B cell (primary cell): ENCODE measurements at regions not wholly inside any gene's neighbourhood (a gene's known extent, or its start where the extent isn't known, plus 50 kb on each side); places are given as distances from the start of the nearest gene placed in this dataset.

Source experiments
- ATAC-seq: fragments of 200-7000 bp; cut with Tn5 transposase; one replicate; pipeline ENCODE4 v1.10.0; 2021; ENCODE audit warnings: low read depth, mild to moderate bottlenecking, moderate number of reproducible peaks, moderate library complexity
- CTCF ChIA-PET: fragments of 350-600 bp; sonication (Branson Sonifier 250); formaldehyde crosslinking; loops from one replicate; lab custom pipeline; 2021; ENCODE audit warnings: antibody characterized with exemption, inconsistent platforms; lab: Charles Lee
- POLR2A ChIA-PET: fragments of 350-600 bp; sonication (Branson Sonifier 250); formaldehyde crosslinking; loops from one replicate; lab custom pipeline; 2021; ENCODE audit warnings: antibody characterized with exemption; lab: Charles Lee
- DNase-seq: peaks from one replicate; pipeline ENCODE4 v3.0.0; 2013
- H2AFZ ChIP-seq: 2 replicates; pipeline ENCODE4 v1.6.1; 2012; ENCODE audit warnings: mild to moderate bottlenecking, low read depth, low read length; ENCODE audit not compliant: insufficient read depth, poor library complexity, severe bottlenecking
- H3K27ac ChIP-seq, 2 donors: 1 replicate in 1 of 2; 2 replicates in 1 of 2; pipeline ENCODE4 v1.5.1; 2012 to 2013; ENCODE audit warnings: low read length in 2 of 2, mild to moderate bottlenecking in 2 of 2, moderate library complexity in 1 of 2
- H3K27me3 ChIP-seq, 4 experiments: fragments of 200-600 bp in 1 of 4; sonication (generic) in 1 of 4; replicated peaks in 1 of 4; 1 replicate in 2 of 4; 2 replicates in 2 of 4; pipeline versions ENCODE4 v1.6.1 to v1.7.0; 2013 to 2016; ENCODE audit warnings: low read length in 3 of 4, mild to moderate bottlenecking in 2 of 4, mixed read lengths in 1 of 4, moderate library complexity in 1 of 4; ENCODE audit not compliant: insufficient read depth in 4 of 4, control insufficient read depth in 3 of 4; ENCODE audit errors: control extremely low read depth in 1 of 4
- H3K36me3 ChIP-seq, 2 experiments: replicated peaks in 1 of 2; 1 replicate in 1 of 2; 2 replicates in 1 of 2; pipeline versions ENCODE4 v1.6.1 to v1.7.1; 2013; ENCODE audit warnings: low read length in 1 of 2; ENCODE audit not compliant: insufficient read depth in 2 of 2, control insufficient read depth in 1 of 2; ENCODE audit errors: control extremely low read depth in 1 of 2, extremely low read depth in 1 of 2
- H3K4me1 ChIP-seq, 2 donors: fragments of 200-600 bp in 1 of 2; sonication (generic) in 1 of 2; 1 replicate in 1 of 2; 2 replicates in 1 of 2; pipeline versions ENCODE4 v1.5.1 to v1.6.1; 2013 to 2017; ENCODE audit warnings: low read length in 2 of 2; ENCODE audit not compliant: control insufficient read depth in 2 of 2, insufficient read depth in 2 of 2
- H3K4me2 ChIP-seq: replicated peaks from 2 replicates; pipeline ENCODE3; 2012; ENCODE audit warnings: mild to moderate bottlenecking, low read depth, low read length; ENCODE audit not compliant: poor library complexity, severe bottlenecking
- H3K4me3 ChIP-seq, 5 experiments: fragments of 200-600 bp in 1 of 5; sonication (generic) in 1 of 5; 1 replicate in 3 of 5; 2 replicates in 2 of 5; pipeline versions ENCODE4 v1.5.1 to v1.7.0; 2011 to 2016; ENCODE audit warnings: low read length in 4 of 5, mild to moderate bottlenecking in 4 of 5, low read depth in 2 of 5, control low read depth in 1 of 5, moderate library complexity in 1 of 5; ENCODE audit not compliant: insufficient read depth in 1 of 5; ENCODE audit errors: control extremely low read depth in 1 of 5, extremely low read depth in 1 of 5
- H3K79me2 ChIP-seq: fragments of 200-600 bp; sonication (generic); one replicate; pipeline ENCODE4 v1.6.0; 2016; ENCODE audit warnings: low read length; ENCODE audit not compliant: control insufficient read depth, insufficient read depth
- H3K9ac ChIP-seq: fragments of 200-600 bp; sonication (generic); 2 replicates; pipeline ENCODE4 v1.6.1; 2017; ENCODE audit warnings: mild to moderate bottlenecking, low read length, moderate library complexity
- H3K9me3 ChIP-seq, 3 donors: one replicate each; pipeline versions ENCODE4 v1.6.1 to v1.7.1; 2013; ENCODE audit warnings: low read length in 2 of 3; ENCODE audit not compliant: control insufficient read depth in 2 of 3, insufficient read depth in 1 of 3; ENCODE audit errors: control extremely low read depth in 1 of 3
- H4K20me1 ChIP-seq: 2 replicates; pipeline ENCODE4 v1.6.0; 2012; ENCODE audit warnings: mild to moderate bottlenecking, low read length; ENCODE audit not compliant: insufficient read depth, control insufficient read depth, poor library complexity, severe bottlenecking
- H3K27ac Mint-ChIP-seq: one replicate; pipeline ENCODE4 v1.8.0; 2021; ENCODE audit warnings: mixed read lengths
- H3K27me3 Mint-ChIP-seq: one replicate; pipeline ENCODE4 v1.8.0; 2021; ENCODE audit warnings: mixed read lengths
- H3K4me1 Mint-ChIP-seq: one replicate; pipeline ENCODE4 v1.8.0; 2021; ENCODE audit warnings: mixed read lengths
- H3K4me3 Mint-ChIP-seq: one replicate; pipeline ENCODE4 v1.8.0; 2021; ENCODE audit warnings: mixed read lengths
- H3K9me3 Mint-ChIP-seq: one replicate; pipeline ENCODE4 v1.8.0; 2022; ENCODE audit warnings: mixed read lengths; ENCODE audit not compliant: insufficient read depth
- CTCF ChIP-seq: fragments of 200-600 bp; IDR thresholded peaks from one replicate; pipeline ENCODE4 v1.8.0; 2022; ENCODE audit warnings: antibody characterized with exemption, mild to moderate bottlenecking
- EZH2 ChIP-seq: IDR thresholded peaks from 2 replicates; pipeline ENCODE4 v1.6.1; 2012; ENCODE audit warnings: borderline replicate concordance, low read depth, mild to moderate bottlenecking, moderate library complexity, low read length; ENCODE audit not compliant: insufficient read depth, poor library complexity, severe bottlenecking
- WGBS: methylation state at CpG from one replicate; pipeline ENCODE4 v1.1.5; 2013; ENCODE audit warnings: missing lambda C conversion rate; ENCODE audit not compliant: insufficient coverage; 5-methylcytosine and 5-hydroxymethylcytosine counted together
- intact Hi-C: fragments of 100-400 bp; cut with micrococcal nuclease; formaldehyde crosslinking; loops from one replicate; pipeline ENCODE4 v1.10.0; 2022

- H3K4me2 ChIP-seq: no peak overlapping the region
- no peaks in the 10 kb centered on the region for H4K20me1 ChIP-seq
- ChIA-PET CTCF (no interaction called here), POLR2A (no interaction called here)
- H2AFZ ChIP-seq: no peak overlapping the region
- intact Hi-C loops: no loop called here
- H3K36me3 ChIP-seq: no peaks in the 10 kb centered on the region
- H3K4me1 ChIP-seq: no peaks in the 10 kb centered on the region
- no peak overlapping the region for H3K9ac ChIP-seq
- TF ChIP-seq CTCF (no peak), EZH2 (no peak)
- no peaks in the 10 kb centered on the region for H3K9me3 ChIP-seq
- no peak overlapping the region for H3K4me3 ChIP-seq
- no peaks in the 10 kb centered on the region for H3K79me2 ChIP-seq
- H3K27me3 ChIP-seq: no peaks in the 10 kb centered on the region
- ATAC-seq (no peak), DNase-seq (no peak)
- no peaks in the 10 kb centered on the region for H3K4me1 Mint-ChIP-seq
- peaks cover 3% of the 10 kb centered on the region for H3K9me3 Mint-ChIP-seq
- H3K4me3 Mint-ChIP-seq: no peak overlapping the region
- no peaks in the 10 kb centered on the region for H3K27me3 Mint-ChIP-seq
- H3K27ac ChIP-seq: no peak overlapping the region
- no peak overlapping the region for H3K27ac Mint-ChIP-seq
These were observed 195.7 kb downstream of the ZIC4 start for GRCh38 chr3:147210676-147211075.

- Histone ChIP-seq H3K4me1 (no peaks in the 10 kb centered on the region), H3K9ac (no peak overlapping the region), H2AFZ (no peak overlapping the region), H3K27ac (no peak overlapping the region), H4K20me1 (no peaks in the 10 kb centered on the region), H3K9me3 (no peaks in the 10 kb centered on the region), H3K79me2 (no peaks in the 10 kb centered on the region), H3K4me3 (no peak overlapping the region), H3K36me3 (no peaks in the 10 kb centered on the region), H3K4me2 (no peak overlapping the region), H3K27me3 (no peaks in the 10 kb centered on the region)
- Mint-ChIP-seq H3K4me1 (no peaks in the 10 kb centered on the region), H3K9me3 (peaks cover 4% of the 10 kb centered on the region), H3K27ac (no peak overlapping the region), H3K27me3 (no peaks in the 10 kb centered on the region), H3K4me3 (no peak overlapping the region)
- no peak for ATAC-seq
- WGBS: 78% methylated on average over 1 of the region's 5 CpGs
- intact Hi-C loops: no loop called here
- no peak for DNase-seq
- ChIA-PET CTCF (no interaction called here), POLR2A (no interaction called here)
- TF ChIP-seq EZH2 (no peak), CTCF (no peak)
These were observed 205.3 kb downstream of the ZIC4 start for GRCh38 chr3:147201086-147201485.
